ENCODE measurements at regions not wholly inside any gene's neighbourhood (a gene's known extent, or its start where the extent isn't known, plus 50 kb on each side); places are given as distances from the start of the nearest gene placed in this dataset.

DNA sequence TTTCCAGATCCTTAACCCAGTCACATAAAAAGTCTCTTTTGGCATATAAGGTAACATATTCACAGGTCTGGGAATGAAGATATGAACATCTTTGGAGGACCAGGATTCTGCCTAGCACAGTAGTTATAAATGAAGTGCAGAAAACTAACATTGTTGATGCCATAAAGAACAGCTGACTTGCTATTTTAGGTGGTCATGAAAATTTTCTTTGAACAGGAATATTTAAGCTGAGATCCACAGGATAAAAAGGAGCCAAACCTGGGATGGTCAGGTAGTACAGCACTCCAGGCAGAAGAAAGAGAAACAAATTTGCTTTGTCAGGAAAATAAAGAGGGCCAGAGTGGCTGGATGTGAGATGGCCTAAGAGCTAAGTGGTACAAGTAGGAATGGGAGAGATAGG, 80.0 kb downstream of the CENPW start:
- Histone ChIP-seq H3K27me3 (ENCODE audit: low read length) (no peaks in the 10 kb centered on the region), H3K9me3 (ENCODE audit: insufficient read depth, low read length) (no peaks in the 10 kb centered on the region), H3K27ac (ENCODE audit: low read depth, low read length) (no peak overlapping the region), H3K79me2 (ENCODE audit: insufficient read depth, low read length) (no peaks in the 10 kb centered on the region), H3K36me3 (ENCODE audit: low read length) (no peaks in the 10 kb centered on the region), H2AFZ (ENCODE audit: low read depth, low read length, severe bottlenecking) (no peak overlapping the region), H3K9me2 (replicated peaks; ENCODE audit: insufficient read depth, low read length) (no peaks in the 10 kb centered on the region), H3K4me2 (ENCODE audit: low read depth, low read length, poor library complexity, severe bottlenecking) (no peak overlapping the region), H3F3A (ENCODE audit: insufficient read depth) (no peaks in the 10 kb centered on the region), H3K9ac (ENCODE audit: low read length) (no peak overlapping the region), H4K20me1 (ENCODE audit: low read depth, low read length) (no peaks in the 10 kb centered on the region), H3K4me3 (ENCODE audit: insufficient read depth, low read length, poor library complexity, severe bottlenecking) (no peak overlapping the region)
- TF ChIP-seq CTCF (IDR thresholded peaks at IDR 0.05; ENCODE audit: insufficient read depth, low read length, poor library complexity, severe bottlenecking) (no peak), EZH2phosphoT487 (conservative IDR thresholded peaks at IDR 0.05; ENCODE audit: low read length) (no peak)

DNA sequence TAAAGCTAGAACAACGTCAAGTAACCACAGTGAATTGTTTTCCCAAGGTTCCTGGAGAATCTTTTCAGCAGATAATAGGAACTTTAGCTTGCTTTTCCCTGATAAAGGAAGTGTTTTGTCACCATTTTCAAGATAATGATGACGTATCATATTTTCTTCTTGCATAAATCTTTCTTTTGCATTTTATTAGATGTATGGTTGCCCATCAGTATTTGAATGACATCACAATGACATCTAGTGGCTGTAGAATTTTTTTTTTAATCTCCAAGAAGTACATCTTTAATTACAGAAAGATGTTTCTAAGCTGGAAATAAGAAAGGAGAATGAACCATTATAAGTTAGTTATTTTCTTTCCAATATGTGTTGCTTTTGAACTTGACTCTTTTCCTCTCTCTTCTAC, 83.0 kb downstream of the CENPW start:
- Histone ChIP-seq H3K79me2 (ENCODE audit: insufficient read depth, low read length) (no peaks in the 10 kb centered on the region), H3K9me3 (ENCODE audit: insufficient read depth, low read length) (no peaks in the 10 kb centered on the region), H3F3A (ENCODE audit: insufficient read depth) (no peaks in the 10 kb centered on the region), H3K36me3 (ENCODE audit: low read length) (no peaks in the 10 kb centered on the region), H3K4me2 (ENCODE audit: low read depth, low read length, poor library complexity, severe bottlenecking) (no peak overlapping the region), H4K20me1 (ENCODE audit: low read depth, low read length) (no peaks in the 10 kb centered on the region), H3K9ac (ENCODE audit: low read length) (no peak overlapping the region), H3K9me2 (replicated peaks; ENCODE audit: insufficient read depth, low read length) (no peaks in the 10 kb centered on the region), H3K27me3 (ENCODE audit: low read length) (no peaks in the 10 kb centered on the region), H3K4me3 (ENCODE audit: insufficient read depth, low read length, poor library complexity, severe bottlenecking) (no peak overlapping the region), H3K27ac (ENCODE audit: low read depth, low read length) (no peak overlapping the region), H2AFZ (ENCODE audit: low read depth, low read length, severe bottlenecking) (no peak overlapping the region)
- TF ChIP-seq CTCF (IDR thresholded peaks at IDR 0.05; ENCODE audit: insufficient read depth, low read length, poor library complexity, severe bottlenecking) (no peak), EZH2phosphoT487 (conservative IDR thresholded peaks at IDR 0.05; ENCODE audit: low read length) (no peak)

GRCh38 chr6:126427713-126428112, 87.8 kb downstream of the CENPW start:
- TF ChIP-seq CTCF (IDR thresholded peaks at IDR 0.05; ENCODE audit: insufficient read depth, low read length, poor library complexity, severe bottlenecking) (no peak), EZH2phosphoT487 (conservative IDR thresholded peaks at IDR 0.05; ENCODE audit: low read length) (no peak)
- Histone ChIP-seq H4K20me1 (ENCODE audit: low read depth, low read length) (no peaks in the 10 kb centered on the region), H3K4me2 (ENCODE audit: low read depth, low read length, poor library complexity, severe bottlenecking) (no peak overlapping the region), H3K27me3 (ENCODE audit: low read length) (no peaks in the 10 kb centered on the region), H3K9ac (ENCODE audit: low read length) (no peak overlapping the region), H3K9me3 (ENCODE audit: insufficient read depth, low read length) (no peaks in the 10 kb centered on the region), H3K4me3 (ENCODE audit: insufficient read depth, low read length, poor library complexity, severe bottlenecking) (no peak overlapping the region), H3K79me2 (ENCODE audit: insufficient read depth, low read length) (no peaks in the 10 kb centered on the region), H3K9me2 (replicated peaks; ENCODE audit: insufficient read depth, low read length) (no peaks in the 10 kb centered on the region), H3K27ac (ENCODE audit: low read depth, low read length) (no peak overlapping the region), H3K36me3 (ENCODE audit: low read length) (no peaks in the 10 kb centered on the region), H2AFZ (ENCODE audit: low read depth, low read length, severe bottlenecking) (no peak overlapping the region), H3F3A (ENCODE audit: insufficient read depth) (no peaks in the 10 kb centered on the region)

- TF ChIP-seq CTCF (IDR thresholded peaks at IDR 0.05; ENCODE audit: insufficient read depth, low read length, poor library complexity, severe bottlenecking) (no peak), EZH2phosphoT487 (conservative IDR thresholded peaks at IDR 0.05; ENCODE audit: low read length) (no peak)
- H3K9ac ChIP-seq (ENCODE audit: low read length), result no peak overlapping the region
Observed at GRCh38 chr6:126429866-126430265, 90.0 kb downstream of the CENPW start.

More at GRCh38 chr6:126429866-126430265, 90.0 kb downstream of the CENPW start:
- H3K4me2 ChIP-seq (ENCODE audit: low read depth, low read length, poor library complexity, severe bottlenecking), result no peak overlapping the region
- H3K4me3 ChIP-seq (ENCODE audit: insufficient read depth, low read length, poor library complexity, severe bottlenecking), result no peak overlapping the region
- no peaks in the 10 kb centered on the region for H3K79me2 ChIP-seq (ENCODE audit: insufficient read depth, low read length)
- no peak overlapping the region for H2AFZ ChIP-seq (ENCODE audit: low read depth, low read length, severe bottlenecking)
- no peaks in the 10 kb centered on the region for H4K20me1 ChIP-seq (ENCODE audit: low read depth, low read length)
- H3K9me3 ChIP-seq (ENCODE audit: insufficient read depth, low read length), result no peaks in the 10 kb centered on the region
- no peaks in the 10 kb centered on the region for H3F3A ChIP-seq (ENCODE audit: insufficient read depth)
- H3K27me3 ChIP-seq (ENCODE audit: low read length), result no peaks in the 10 kb centered on the region
- H3K27ac ChIP-seq (ENCODE audit: low read depth, low read length), result no peak overlapping the region
- no peaks in the 10 kb centered on the region for H3K36me3 ChIP-seq (ENCODE audit: low read length)
- H3K9me2 ChIP-seq (replicated peaks; ENCODE audit: insufficient read depth, low read length), result no peaks in the 10 kb centered on the region
